ENCODE measurements at regions not wholly inside any gene's neighbourhood (a gene's known extent, or its start where the extent isn't known, plus 50 kb on each side); places are given as distances from the start of the nearest gene placed in this dataset.

DNA sequence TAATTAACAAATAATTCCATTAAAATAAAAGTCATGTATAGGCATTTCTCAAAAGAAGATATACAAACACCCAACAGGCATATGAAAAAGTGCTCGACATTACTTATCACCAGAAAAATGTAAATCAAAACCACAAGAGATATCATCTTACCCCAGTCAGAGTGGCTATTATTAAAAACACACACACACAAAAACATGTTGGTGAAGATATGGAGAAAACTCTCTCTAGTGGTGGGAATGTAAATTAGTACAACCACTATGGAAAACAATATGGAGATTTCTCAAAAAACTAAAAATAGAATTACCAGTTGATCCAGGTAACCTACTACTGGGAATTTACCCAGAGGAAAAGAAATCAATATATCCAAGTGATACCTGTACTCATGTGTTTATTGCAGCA lies 966.3 kb upstream of the POU3F3 start:
- no peak for TF ChIP-seq EZH2 (IDR thresholded peaks at IDR 0.05; ENCODE audit: low read length, missing control alignments)
- TF ChIP-seq, protein P1, sequence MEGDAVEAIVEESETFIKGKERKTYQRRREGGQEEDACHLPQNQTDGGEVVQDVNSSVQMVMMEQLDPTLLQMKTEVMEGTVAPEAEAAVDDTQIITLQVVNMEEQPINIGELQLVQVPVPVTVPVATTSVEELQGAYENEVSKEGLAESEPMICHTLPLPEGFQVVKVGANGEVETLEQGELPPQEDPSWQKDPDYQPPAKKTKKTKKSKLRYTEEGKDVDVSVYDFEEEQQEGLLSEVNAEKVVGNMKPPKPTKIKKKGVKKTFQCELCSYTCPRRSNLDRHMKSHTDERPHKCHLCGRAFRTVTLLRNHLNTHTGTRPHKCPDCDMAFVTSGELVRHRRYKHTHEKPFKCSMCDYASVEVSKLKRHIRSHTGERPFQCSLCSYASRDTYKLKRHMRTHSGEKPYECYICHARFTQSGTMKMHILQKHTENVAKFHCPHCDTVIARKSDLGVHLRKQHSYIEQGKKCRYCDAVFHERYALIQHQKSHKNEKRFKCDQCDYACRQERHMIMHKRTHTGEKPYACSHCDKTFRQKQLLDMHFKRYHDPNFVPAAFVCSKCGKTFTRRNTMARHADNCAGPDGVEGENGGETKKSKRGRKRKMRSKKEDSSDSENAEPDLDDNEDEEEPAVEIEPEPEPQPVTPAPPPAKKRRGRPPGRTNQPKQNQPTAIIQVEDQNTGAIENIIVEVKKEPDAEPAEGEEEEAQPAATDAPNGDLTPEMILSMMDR (conservative IDR thresholded peaks at IDR 0.05 in 1 of 2, IDR thresholded peaks at IDR 0.05 in 1 of 2; ENCODE audit: low read depth in 1 of 2, low read length in 2 of 2), result no peak

Data from fibroblast of lung (primary cell).